Immature natural killer cell (primary cell): ENCODE measurements at regions not wholly inside any gene's neighbourhood (a gene's known extent, or its start where the extent isn't known, plus 50 kb on each side); places are given as distances from the start of the nearest gene placed in this dataset.

Experiments
- DNase-seq, 3 donors: peaks; one replicate each; pipeline ENCODE4 v3.0.0; 2022; ENCODE audit warnings: mixed read lengths in 1 of 3
- H3K27ac Mint-ChIP-seq, 6 donors: one replicate each; pipeline ENCODE4 v1.8.0; 2020; ENCODE audit warnings: mixed read lengths in 6 of 6, mild to moderate bottlenecking in 5 of 6, inconsistent platforms in 4 of 6, moderate library complexity in 3 of 6
- H3K27me3 Mint-ChIP-seq, 3 donors: one replicate each; pipeline ENCODE4 v1.8.0; 2020 to 2021; ENCODE audit warnings: low read depth in 3 of 3, mild to moderate bottlenecking in 3 of 3, mixed read lengths in 3 of 3, moderate library complexity in 3 of 3, inconsistent platforms in 1 of 3
- H3K36me3 Mint-ChIP-seq, 3 donors: one replicate each; pipeline ENCODE4 v1.8.0; 2020; ENCODE audit warnings: mixed read lengths in 3 of 3, inconsistent platforms in 2 of 3, mild to moderate bottlenecking in 2 of 3
- H3K4me1 Mint-ChIP-seq, 2 donors: one replicate each; pipeline ENCODE4 v1.8.0; 2020; ENCODE audit warnings: inconsistent platforms in 2 of 2, mild to moderate bottlenecking in 2 of 2, mixed read lengths in 2 of 2, moderate library complexity in 1 of 2
- H3K4me3 Mint-ChIP-seq, 5 donors: one replicate each; pipeline ENCODE4 v1.8.0; 2020; ENCODE audit warnings: mild to moderate bottlenecking in 5 of 5, mixed read lengths in 5 of 5, inconsistent platforms in 3 of 5, moderate library complexity in 3 of 5
- H3K9me3 Mint-ChIP-seq, 6 donors: one replicate each; pipeline ENCODE4 v1.8.0; 2020; ENCODE audit warnings: mild to moderate bottlenecking in 6 of 6, mixed read lengths in 6 of 6, inconsistent platforms in 4 of 6, moderate library complexity in 3 of 6

- peaks cover 1 to 12% (median 3%) of the 10 kb centered on the region in 3 donors for H3K27me3 Mint-ChIP-seq
Measured at GRCh38 chr2:120419073-120419472, 73.1 kb downstream of the INHBB start.

GRCh38 chr2:120419955-120420354 is 74.0 kb downstream of the INHBB start:
- Mint-ChIP-seq H3K9me3 (peaks cover 0 to 2% (median 0%) of the 10 kb centered on the region in 6 donors), H3K27me3 (peaks cover 1 to 10% (median 3%) of the 10 kb centered on the region in 3 donors), H3K27ac (no peak overlapping the region), H3K4me3 (no peak overlapping the region), H3K36me3 (no peaks in the 10 kb centered on the region), H3K4me1 (no peaks in the 10 kb centered on the region)
- DNase-seq: no peak

More at GRCh38 chr2:120419073-120419472, 73.1 kb downstream of the INHBB start:
- no peaks in the 10 kb centered on the region for H3K4me1 Mint-ChIP-seq
- no peak overlapping the region for H3K4me3 Mint-ChIP-seq
- H3K36me3 Mint-ChIP-seq: no peaks in the 10 kb centered on the region
- H3K27ac Mint-ChIP-seq: no peak overlapping the region
- peaks cover 0 to 2% (median 0%) of the 10 kb centered on the region in 6 donors for H3K9me3 Mint-ChIP-seq
- no peak for DNase-seq

GRCh38 chr2:120421126-120421829 is 75.3 kb downstream of the INHBB start:
- no peak overlapping the region for H3K27ac Mint-ChIP-seq
- H3K9me3 Mint-ChIP-seq: peaks cover 0 to 2% (median 0%) of the 10 kb centered on the region in 6 donors
- no peak overlapping the region for H3K4me3 Mint-ChIP-seq
- no peaks in the 10 kb centered on the region for H3K36me3 Mint-ChIP-seq
- peaks cover 1 to 7% (median 3%) of the 10 kb centered on the region in 3 donors for H3K27me3 Mint-ChIP-seq
- no peak for DNase-seq
- no peaks in the 10 kb centered on the region for H3K4me1 Mint-ChIP-seq

GRCh38 chr2:120421830-120422175 is 75.9 kb downstream of the INHBB start:
- Mint-ChIP-seq H3K4me1 (no peaks in the 10 kb centered on the region), H3K27ac (no peak overlapping the region), H3K9me3 (peaks cover 0 to 2% (median 0%) of the 10 kb centered on the region in 6 donors), H3K4me3 (no peak overlapping the region), H3K36me3 (no peaks in the 10 kb centered on the region), H3K27me3 (peaks cover 1 to 7% (median 3%) of the 10 kb centered on the region in 3 donors)
- DNase-seq: no peak

- no peaks in the 10 kb centered on the region for H3K36me3 Mint-ChIP-seq
- H3K27me3 Mint-ChIP-seq: peaks cover 1 to 7% (median 3%) of the 10 kb centered on the region in 3 donors
- H3K27ac Mint-ChIP-seq: no peak overlapping the region
- DNase-seq: no peak
- H3K4me1 Mint-ChIP-seq: no peaks in the 10 kb centered on the region
- no peak overlapping the region for H3K4me3 Mint-ChIP-seq
- H3K9me3 Mint-ChIP-seq: peaks cover 0 to 2% (median 0%) of the 10 kb centered on the region in 6 donors
Measured at GRCh38 chr2:120422465-120423160, 76.7 kb downstream of the INHBB start.

GRCh38 chr2:120423167-120423943 is 77.4 kb downstream of the INHBB start:
- Mint-ChIP-seq H3K27ac (no peak overlapping the region), H3K9me3 (peaks cover 0 to 2% (median 0%) of the 10 kb centered on the region in 6 donors), H3K36me3 (no peaks in the 10 kb centered on the region), H3K4me1 (no peaks in the 10 kb centered on the region), H3K4me3 (no peak overlapping the region), H3K27me3 (peaks cover 3 to 7% (median 4%) of the 10 kb centered on the region in 3 donors)
- DNase-seq: no peak

- Mint-ChIP-seq H3K27me3 (peaks cover 3 to 7% (median 4%) of the 10 kb centered on the region in 3 donors), H3K4me1 (no peaks in the 10 kb centered on the region), H3K36me3 (no peaks in the 10 kb centered on the region), H3K27ac (no peak overlapping the region), H3K4me3 (no peak overlapping the region), H3K9me3 (peaks cover 0 to 2% (median 0%) of the 10 kb centered on the region in 6 donors)
- no peak for DNase-seq
Measured at GRCh38 chr2:120424274-120424796, 78.4 kb downstream of the INHBB start.

GRCh38 chr2:120425014-120425413 is 79.1 kb downstream of the INHBB start:
- H3K36me3 Mint-ChIP-seq: no peaks in the 10 kb centered on the region

GRCh38 chr2:120428748-120429147 is 82.8 kb downstream of the INHBB start:
- Mint-ChIP-seq H3K4me1 (no peaks in the 10 kb centered on the region), H3K27me3 (peaks cover 0 to 3% (median under 1%) of the 10 kb centered on the region in 3 donors), H3K9me3 (no peaks in the 10 kb centered on the region), H3K36me3 (no peaks in the 10 kb centered on the region), H3K4me3 (no peak overlapping the region), H3K27ac (no peak overlapping the region)
- DNase-seq: no peak

More at GRCh38 chr2:120425014-120425413, 79.1 kb downstream of the INHBB start:
- Mint-ChIP-seq H3K27ac (no peak overlapping the region), H3K4me3 (no peak overlapping the region), H3K27me3 (peaks cover 3 to 7% (median 3%) of the 10 kb centered on the region in 3 donors), H3K4me1 (no peaks in the 10 kb centered on the region), H3K9me3 (peaks cover 0 to 2% (median 0%) of the 10 kb centered on the region in 6 donors)
- DNase-seq: no peak

- no peaks in the 10 kb centered on the region for H3K9me3 Mint-ChIP-seq
- no peak for DNase-seq
- no peaks in the 10 kb centered on the region for H3K36me3 Mint-ChIP-seq
- H3K4me1 Mint-ChIP-seq: no peaks in the 10 kb centered on the region
- H3K27ac Mint-ChIP-seq: no peak overlapping the region
- peaks cover 0 to 3% (median 0%) of the 10 kb centered on the region in 3 donors for H3K27me3 Mint-ChIP-seq
- no peak overlapping the region for H3K4me3 Mint-ChIP-seq
Measured at GRCh38 chr2:120429586-120430500, 83.9 kb downstream of the INHBB start.

GRCh38 chr2:120430501-120430830 is 84.5 kb downstream of the INHBB start:
- H3K4me1 Mint-ChIP-seq: no peaks in the 10 kb centered on the region
- H3K4me3 Mint-ChIP-seq: no peak overlapping the region
- no peaks in the 10 kb centered on the region for H3K9me3 Mint-ChIP-seq
- H3K27me3 Mint-ChIP-seq: peaks cover 0 to 3% (median 0%) of the 10 kb centered on the region in 3 donors
- H3K36me3 Mint-ChIP-seq: no peaks in the 10 kb centered on the region
- H3K27ac Mint-ChIP-seq: no peak overlapping the region
- DNase-seq: no peak

GRCh38 chr2:120430957-120431356 is 85.0 kb downstream of the INHBB start:
- no peaks in the 10 kb centered on the region for H3K4me1 Mint-ChIP-seq
- peaks cover 0 to 3% (median 0%) of the 10 kb centered on the region in 3 donors for H3K27me3 Mint-ChIP-seq
- no peak overlapping the region for H3K27ac Mint-ChIP-seq
- no peak overlapping the region for H3K4me3 Mint-ChIP-seq
- H3K9me3 Mint-ChIP-seq: no peaks in the 10 kb centered on the region
- no peak for DNase-seq
- H3K36me3 Mint-ChIP-seq: no peaks in the 10 kb centered on the region
